IMR-90 (cell line): ENCODE measurements at regions not wholly inside any gene's neighbourhood (a gene's known extent, or its start where the extent isn't known, plus 50 kb on each side); places are given as distances from the start of the nearest gene placed in this dataset.

ENCODE experiments used
- ATAC-seq: fragments of 200-7000 bp; cut with Tn5 transposase; 2 replicates; pipeline ENCODE4 v1.9.1; 2020; ENCODE audit warnings: low read depth, mild to moderate bottlenecking, moderate library complexity
- BruUV-seq: library from RNA; stranded (reverse); fragments of 400-500 nt; replicated peaks from 2 replicates; lab custom pipeline; 2021; lab: Mats Ljungman, UMichigan
- CTCF ChIA-PET: fragments of 300-600 bp; formaldehyde crosslinking; extraction: SDS; loops from one replicate; lab custom pipeline; 2021; ENCODE audit warnings: antibody characterized with exemption; lab: Yijun Ruan, JAX
- POLR2A ChIA-PET: fragments of 300-600 bp; sonication (Branson Sonifier 250); formaldehyde crosslinking; loops from one replicate; lab custom pipeline; 2022; ENCODE audit warnings: antibody characterized with exemption; ENCODE audit not compliant: unreplicated experiment; lab: Charles Lee
- DNase-seq: peaks from one replicate; pipeline ENCODE4 v3.0.0; 2013
- H2AFZ ChIP-seq: replicated peaks from 2 replicates; pipeline ENCODE3; 2013; ENCODE audit warnings: low read length, mild to moderate bottlenecking; ENCODE audit not compliant: poor library complexity
- H2AK5ac ChIP-seq: 2 replicates; pipeline ENCODE4 v1.6.1; 2013; ENCODE audit warnings: low read depth, low read length, inconsistent platforms
- H2AK9ac ChIP-seq: replicated peaks from 2 replicates; pipeline ENCODE3; 2013; ENCODE audit warnings: mild to moderate bottlenecking, low read depth, low read length, moderate library complexity; ENCODE audit not compliant: poor library complexity
- H2BK120ac ChIP-seq: 2 replicates; pipeline ENCODE4 v1.6.1; 2013; ENCODE audit warnings: low read depth, low read length, inconsistent platforms
- H2BK15ac ChIP-seq: 3 replicates; pipeline ENCODE4 v1.6.1; 2013; ENCODE audit warnings: low read depth, low read length, inconsistent platforms
- H2BK20ac ChIP-seq: 2 replicates; pipeline ENCODE4 v1.6.1; 2013; ENCODE audit warnings: low read depth, mild to moderate bottlenecking, inconsistent platforms, low read length, moderate library complexity
- H2BK5ac ChIP-seq: 2 replicates; pipeline ENCODE4 v1.6.1; 2013; ENCODE audit warnings: mild to moderate bottlenecking, low read depth, low read length, inconsistent platforms; ENCODE audit not compliant: poor library complexity, severe bottlenecking
- H3K14ac ChIP-seq: replicated peaks from 2 replicates; pipeline ENCODE4 v1.6.1; 2013; ENCODE audit warnings: low read depth, low read length, inconsistent platforms
- H3K18ac ChIP-seq: 2 replicates; pipeline ENCODE4 v1.6.1; 2013; ENCODE audit warnings: low read depth, low read length, control low read depth
- H3K23ac ChIP-seq: 2 replicates; pipeline ENCODE4 v1.6.1; 2013; ENCODE audit warnings: low read depth, low read length, inconsistent platforms
- H3K27ac ChIP-seq: 2 replicates; pipeline ENCODE4 v1.5.1; 2013; ENCODE audit warnings: mild to moderate bottlenecking, control low read depth, low read length; ENCODE audit not compliant: insufficient read depth
- H3K27me3 ChIP-seq: 2 replicates; pipeline ENCODE4 v1.6.1; 2013; ENCODE audit warnings: low read length; ENCODE audit not compliant: control insufficient read depth, insufficient read depth
- H3K36me3 ChIP-seq: 2 replicates; pipeline ENCODE4 v1.6.1; 2013; ENCODE audit warnings: low read length, mixed read lengths; ENCODE audit not compliant: control insufficient read depth, insufficient read depth
- H3K4ac ChIP-seq: 2 replicates; pipeline ENCODE4 v1.6.1; 2013; ENCODE audit warnings: low read depth, low read length, inconsistent platforms
- H3K4me1 ChIP-seq: 2 replicates; pipeline ENCODE4 v1.6.1; 2013; ENCODE audit warnings: low read length, mixed read lengths; ENCODE audit not compliant: control insufficient read depth, insufficient read depth
- H3K4me2 ChIP-seq: 2 replicates; pipeline ENCODE4 v1.6.1; 2013; ENCODE audit warnings: low read depth, mild to moderate bottlenecking, control low read depth, low read length, moderate library complexity
- H3K4me3 ChIP-seq: 2 replicates; pipeline ENCODE4 v1.5.1; 2013; ENCODE audit warnings: low read depth, mild to moderate bottlenecking, control low read depth, low read length, moderate library complexity; ENCODE audit not compliant: insufficient read depth
- H3K56ac ChIP-seq: 2 replicates; pipeline ENCODE4 v1.6.1; 2013; ENCODE audit warnings: low read length, inconsistent platforms; ENCODE audit not compliant: insufficient read depth; ENCODE audit errors: extremely low read depth
- H3K79me1 ChIP-seq, 2 experiments: 2 replicates each; pipeline ENCODE4 v1.6.1; 2013; ENCODE audit warnings: low read length in 2 of 2, inconsistent platforms in 1 of 2, low read depth in 1 of 2
- H3K9ac ChIP-seq: 2 replicates; pipeline ENCODE4 v1.6.1; 2013; ENCODE audit warnings: low read depth, low read length, control low read depth
- H3K9me1 ChIP-seq: 2 replicates; pipeline ENCODE4 v1.6.1; 2013; ENCODE audit warnings: low read length, inconsistent platforms; ENCODE audit not compliant: insufficient read depth
- H3K9me3 ChIP-seq: 2 replicates; pipeline ENCODE4 v1.6.1; 2013; ENCODE audit warnings: low read length; ENCODE audit not compliant: control insufficient read depth, insufficient read depth
- H4K20me1 ChIP-seq: 2 replicates; pipeline ENCODE4 v1.6.1; 2013; ENCODE audit warnings: low read length, inconsistent platforms; ENCODE audit not compliant: insufficient read depth
- H4K5ac ChIP-seq: 2 replicates; pipeline ENCODE4 v1.6.1; 2013; ENCODE audit warnings: mild to moderate bottlenecking, low read depth, low read length, control low read depth
- H4K8ac ChIP-seq, 2 experiments: 2 replicates each; pipeline ENCODE4 v1.6.1; 2013; ENCODE audit warnings: low read depth in 2 of 2, low read length in 2 of 2, control low read depth in 1 of 2, inconsistent platforms in 1 of 2
- H4K91ac ChIP-seq: 2 replicates; pipeline ENCODE4 v1.6.1; 2013; ENCODE audit warnings: low read depth, low read length, inconsistent platforms; ENCODE audit not compliant: insufficient read depth
- BHLHE40 ChIP-seq: fragments of 150-350 bp; IDR thresholded peaks from 2 replicates; pipeline ENCODE4 v1.6.1; 2016; ENCODE audit warnings: mild to moderate bottlenecking, low read depth, low read length
- CEBPB ChIP-seq: IDR thresholded peaks from 2 replicates; pipeline ENCODE4 v1.6.1; 2012; ENCODE audit warnings: low read depth, low read length, improper control_type of control experiment
- CHD1 ChIP-seq: IDR thresholded peaks from 2 replicates; pipeline ENCODE4 v1.6.1; 2012; ENCODE audit warnings: low read depth, low read length, improper control_type of control experiment
- FOS ChIP-seq: fragments of 150-350 bp; IDR thresholded peaks from 2 replicates; pipeline ENCODE4 v1.6.1; 2016; ENCODE audit warnings: low read depth, low read length
- MAFK ChIP-seq: IDR thresholded peaks from 2 replicates; pipeline ENCODE4 v1.6.1; 2012; ENCODE audit warnings: low read depth, low read length, improper control_type of control experiment
- POLR2A ChIP-seq: IDR thresholded peaks from 2 replicates; pipeline ENCODE4 v1.6.1; 2012; ENCODE audit warnings: mild to moderate bottlenecking, low read depth, low read length
- RCOR1 ChIP-seq: IDR thresholded peaks from 2 replicates; pipeline ENCODE4 v1.6.1; 2012; ENCODE audit warnings: mild to moderate bottlenecking, low read length, improper control_type of control experiment; ENCODE audit not compliant: insufficient replicate concordance
- SMC3 ChIP-seq: fragments of 150-350 bp; IDR thresholded peaks from 2 replicates; pipeline ENCODE4 v1.6.1; 2016; ENCODE audit warnings: low read depth, mild to moderate bottlenecking, antibody characterized with exemption, low read length, moderate library complexity
- WGBS, 2 experiments: methylation state at CpG; one replicate each; pipeline versions ENCODE4 v1.1.5 to v1.1.7; 2013; ENCODE audit warnings: missing lambda C conversion rate in 2 of 2; ENCODE audit not compliant: insufficient read length in 1 of 2; ENCODE audit errors: extremely low coverage in 2 of 2; 5-methylcytosine and 5-hydroxymethylcytosine counted together
- dilution Hi-C: fragments of 300-500 bp; cut with HindIII; formaldehyde crosslinking; loops from one replicate; pipeline ENCODE4 v1.14.3; 2018; ENCODE audit warnings: low sequenced_read_pairs; ENCODE audit not compliant: unreplicated experiment
- in situ Hi-C: fragments of 300-500 bp; cut with MboI; formaldehyde crosslinking; loops from 3 replicates; pipeline ENCODE4 v1.14.3; 2019; ENCODE audit warnings: low sequenced_read_pairs, inconsistent platforms, mixed read lengths
- intact Hi-C: fragments of 100-400 bp; cut with micrococcal nuclease; formaldehyde crosslinking; loops from 2 replicates; pipeline ENCODE4 v1.10.0; 2022
- TF ChIP-seq, protein P1 (sequence below): fragments of 150-350 bp; IDR thresholded peaks from 2 replicates; pipeline ENCODE4 v1.6.1; 2016; ENCODE audit warnings: low read depth, mild to moderate bottlenecking, low read length, moderate library complexity, borderline replicate concordance

GRCh38 chr1:56229186-56229585 lies 350.2 kb downstream of the PLPP3 start:
- Histone ChIP-seq H3K9me3 (no peaks in the 10 kb centered on the region), H3K36me3 (no peaks in the 10 kb centered on the region), H3K27me3 (no peaks in the 10 kb centered on the region), H2BK15ac (no peak overlapping the region), H2BK20ac (no peak overlapping the region), H3K4me1 (no peaks in the 10 kb centered on the region), H4K5ac (no peak overlapping the region; the same call in 1 of the 2 replicates), H3K4me3 (no peak overlapping the region), H4K8ac (no peak overlapping the region), H3K9ac (no peak overlapping the region), H3K18ac (no peak overlapping the region; the same call in 1 of the 2 replicates), H3K9me1 (no peaks in the 10 kb centered on the region), H3K27ac (no peak overlapping the region), H2BK5ac (no peak overlapping the region), H3K4me2 (no peak overlapping the region), H3K4ac (no peak overlapping the region), H2AK9ac (no peak overlapping the region), H3K56ac (no peak overlapping the region), H3K23ac (no peak overlapping the region), H2AK5ac (no peak overlapping the region), H4K20me1 (no peaks in the 10 kb centered on the region), H3K14ac (no peak overlapping the region), H2BK120ac (no peak overlapping the region), H3K79me1 (no peaks in the 10 kb centered on the region), H4K91ac (no peak overlapping the region), H2AFZ (no peak overlapping the region)
- in situ Hi-C loops (no loop called here), intact Hi-C loops (no loop called here), dilution Hi-C loops (no loop called here)
- no TSS peak for BruUV-seq
- TF ChIP-seq, protein P1, sequence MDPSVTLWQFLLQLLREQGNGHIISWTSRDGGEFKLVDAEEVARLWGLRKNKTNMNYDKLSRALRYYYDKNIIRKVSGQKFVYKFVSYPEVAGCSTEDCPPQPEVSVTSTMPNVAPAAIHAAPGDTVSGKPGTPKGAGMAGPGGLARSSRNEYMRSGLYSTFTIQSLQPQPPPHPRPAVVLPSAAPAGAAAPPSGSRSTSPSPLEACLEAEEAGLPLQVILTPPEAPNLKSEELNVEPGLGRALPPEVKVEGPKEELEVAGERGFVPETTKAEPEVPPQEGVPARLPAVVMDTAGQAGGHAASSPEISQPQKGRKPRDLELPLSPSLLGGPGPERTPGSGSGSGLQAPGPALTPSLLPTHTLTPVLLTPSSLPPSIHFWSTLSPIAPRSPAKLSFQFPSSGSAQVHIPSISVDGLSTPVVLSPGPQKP: no peak
- no peak for TF ChIP-seq MAFK
- no peak for TF ChIP-seq POLR2A
- TF ChIP-seq CEBPB: no peak
- no peak for TF ChIP-seq CHD1
- no peak for TF ChIP-seq FOS
- no peak for TF ChIP-seq SMC3
- no peak for TF ChIP-seq BHLHE40
- TF ChIP-seq RCOR1: no peak
- WGBS, 2 experiments: 76% methylated on average over 4 of the region's 8 CpGs; no CpG with 5 or more reads in 1 of the 2 experiments
- POLR2A ChIA-PET: no interaction called here
- DNase-seq: no peak
- CTCF ChIA-PET: interaction anchor here (0.6 to 0.7 kb wide), 2 partner anchors 72 to 370 kb away, joined by 3 read pairs; no protein-coding TSS in a partner anchor
- ATAC-seq: no peak
